GM23338 (cell line): ENCODE measurements at regions not wholly inside any gene's neighbourhood (a gene's known extent, or its start where the extent isn't known, plus 50 kb on each side); places are given as distances from the start of the nearest gene placed in this dataset.

ENCODE experiments used
- CREB1 ChIP-seq: fragments of 250-450 bp; sonication (Bioruptor Pico); IDR thresholded peaks from 2 replicates; pipeline ENCODE4 v1.5.0; 2020; ENCODE audit warnings: low read depth, mild to moderate bottlenecking, moderate library complexity
- CTCF ChIP-seq, 2 experiments: fragments of 200-600 bp in 1 of 2; sonication (generic) in 1 of 2; conservative IDR thresholded peaks; 2 replicates each; pipeline versions ENCODE4 v1.5.1 to v1.6.1; 2016 to 2017; ENCODE audit warnings: antibody characterized with exemption in 2 of 2, low read depth in 2 of 2, mild to moderate bottlenecking in 2 of 2, moderate library complexity in 1 of 2
- ETS1 ChIP-seq: IDR thresholded peaks from 2 replicates; pipeline ENCODE4 v1.6.1; 2016; ENCODE audit warnings: antibody characterized with exemption
- EZH2 ChIP-seq: fragments of 200-600 bp; sonication (generic); IDR thresholded peaks from one replicate; pipeline ENCODE4 v1.8.0; 2017; ENCODE audit warnings: antibody characterized with exemption, mild to moderate bottlenecking, low read depth; ENCODE audit not compliant: unreplicated experiment
- EZH2phosphoT487 ChIP-seq: fragments of 200-600 bp; sonication (generic); IDR thresholded peaks from one replicate; pipeline ENCODE4 v1.8.1; 2018; ENCODE audit warnings: antibody characterized with exemption; ENCODE audit not compliant: unreplicated experiment
- JUNB ChIP-seq: IDR thresholded peaks from one replicate; pipeline ENCODE4 v1.6.1; 2016; ENCODE audit warnings: antibody characterized with exemption; ENCODE audit not compliant: unreplicated experiment
- POLR2AphosphoS5 ChIP-seq: IDR thresholded peaks from 2 replicates; pipeline ENCODE4 v1.6.1; 2016; ENCODE audit warnings: antibody characterized with exemption, low read depth
- REST ChIP-seq: IDR thresholded peaks from one replicate; pipeline ENCODE4 v1.6.1; 2018; ENCODE audit warnings: antibody characterized with exemption; ENCODE audit not compliant: unreplicated experiment

GRCh38 chr2:221124532-221125240 lies 447.4 kb downstream of the EPHA4 start:
- TF ChIP-seq POLR2AphosphoS5 (no peak), CTCF (conservative IDR thresholded peaks at IDR 0.05; ENCODE audit: low read depth in 2 of 2) (no peak), EZH2 (no peak), REST (no peak), JUNB (no peak), EZH2phosphoT487 (no peak), ETS1 (no peak), CREB1 (CRISPR knock-in tag) (no peak)
